Stimulated activated CD4-positive, alpha-beta T cell treated with anti-CD3 and anti-CD28 coated beads, Interleukin-4, amount 100 ng/mL, for 4 hours (primary cell): ENCODE measurements at regions not wholly inside any gene's neighbourhood (a gene's known extent, or its start where the extent isn't known, plus 50 kb on each side); places are given as distances from the start of the nearest gene placed in this dataset.

Experiments
- DNase-seq, 2 experiments: peaks; one replicate each; pipeline ENCODE4 v3.0.0-alpha.2; 2020

GRCh38 chr2:8078705-8079104, 603.2 kb upstream of the ID2 start:
- no peak for DNase-seq

GRCh38 chr2:8080063-8080462, 601.8 kb upstream of the ID2 start:
- no peak for DNase-seq

- no peak for DNase-seq
These were observed 600.7 kb upstream of the ID2 start for GRCh38 chr2:8081130-8081529.

GRCh38 chr2:8082840-8083239, 599.0 kb upstream of the ID2 start:
- no peak for DNase-seq

- DNase-seq: no peak
These were observed 595.5 kb upstream of the ID2 start for GRCh38 chr2:8086357-8086756.

- DNase-seq: no peak
These were observed 594.9 kb upstream of the ID2 start for GRCh38 chr2:8086796-8087479.

- no peak for DNase-seq
These were observed 594.4 kb upstream of the ID2 start for GRCh38 chr2:8087480-8087840.

GRCh38 chr2:8088810-8089209, 593.0 kb upstream of the ID2 start:
- no peak for DNase-seq

- no peak for DNase-seq
These were observed 592.3 kb upstream of the ID2 start for GRCh38 chr2:8089596-8089995.

GRCh38 chr2:8090748-8091700, 590.8 kb upstream of the ID2 start:
- DNase-seq: peak in 1 of 2 experiments; percentile 40

- DNase-seq: no peak
These were observed 587.3 kb upstream of the ID2 start for GRCh38 chr2:8094526-8094925.

- DNase-seq: no peak
These were observed 585.9 kb upstream of the ID2 start for GRCh38 chr2:8095978-8096377.

GRCh38 chr2:8096484-8096883, 585.4 kb upstream of the ID2 start:
- no peak for DNase-seq

- no peak for DNase-seq
These were observed 583.2 kb upstream of the ID2 start for GRCh38 chr2:8098476-8099266.

- DNase-seq: no peak
These were observed 582.6 kb upstream of the ID2 start for GRCh38 chr2:8099267-8099582.

- DNase-seq: no peak
These were observed 580.1 kb upstream of the ID2 start for GRCh38 chr2:8101614-8102277.

- DNase-seq: no peak
These were observed 579.4 kb upstream of the ID2 start for GRCh38 chr2:8102470-8102869.

GRCh38 chr2:8103085-8103708, 578.7 kb upstream of the ID2 start:
- no peak for DNase-seq

GRCh38 chr2:8107150-8107549, 574.7 kb upstream of the ID2 start:
- no peak for DNase-seq

GRCh38 chr2:8107621-8108378, 574.1 kb upstream of the ID2 start:
- DNase-seq: no peak

GRCh38 chr2:8110716-8111115, 571.1 kb upstream of the ID2 start:
- no peak for DNase-seq

GRCh38 chr2:8111193-8111592, 570.7 kb upstream of the ID2 start:
- DNase-seq: no peak
